ENCODE measurements at regions not wholly inside any gene's neighbourhood (a gene's known extent, or its start where the extent isn't known, plus 50 kb on each side); places are given as distances from the start of the nearest gene placed in this dataset.

GRCh38 chr1:185495898-185496297, 178.9 kb upstream of the IVNS1ABP start:
- DNase-seq: no peak

GRCh38 chr1:185495007-185495406, 178.0 kb upstream of the IVNS1ABP start:
- no peak for DNase-seq

- no peak for DNase-seq
Observed at GRCh38 chr1:185492089-185492825, 175.2 kb upstream of the IVNS1ABP start.

DNA sequence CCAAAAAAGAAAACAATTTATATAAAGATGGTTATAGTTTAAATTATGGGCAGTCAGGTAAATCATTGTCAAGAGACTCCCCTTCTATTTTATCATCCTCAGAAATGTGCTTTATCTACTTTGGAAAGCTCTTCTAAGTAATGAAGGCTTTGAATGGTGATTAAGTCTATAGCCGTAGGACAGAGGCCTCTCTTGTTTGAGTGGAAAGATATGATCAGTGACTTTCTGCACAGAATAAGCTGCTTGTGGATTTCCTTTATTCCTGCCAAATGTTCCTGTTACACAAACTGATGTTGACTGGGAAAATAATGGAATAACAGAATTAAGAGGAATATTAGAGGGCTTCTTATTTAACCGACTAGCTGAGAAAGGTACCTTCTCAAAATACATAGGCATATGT, 174.6 kb upstream of the IVNS1ABP start:
- DNase-seq: no peak

DNA sequence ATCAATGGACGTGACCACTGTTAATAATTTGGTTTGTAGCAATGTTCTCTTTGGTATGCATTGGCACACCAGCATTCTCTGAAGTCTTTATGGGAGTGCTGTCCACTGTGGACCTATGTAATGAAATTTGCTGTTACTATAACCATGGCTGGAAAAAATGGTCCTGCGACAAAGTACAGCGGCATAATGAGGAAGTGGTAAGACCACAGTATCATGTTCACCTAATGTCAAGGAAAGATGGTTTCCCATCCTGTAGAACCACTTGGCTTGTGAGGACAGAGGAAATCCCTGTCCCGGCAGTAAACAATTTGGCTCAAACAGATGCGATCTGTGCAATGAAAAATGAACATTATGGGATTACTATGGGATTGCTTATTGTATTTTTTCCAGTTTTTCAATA, 173.9 kb upstream of the IVNS1ABP start:
- no peak for DNase-seq

DNA sequence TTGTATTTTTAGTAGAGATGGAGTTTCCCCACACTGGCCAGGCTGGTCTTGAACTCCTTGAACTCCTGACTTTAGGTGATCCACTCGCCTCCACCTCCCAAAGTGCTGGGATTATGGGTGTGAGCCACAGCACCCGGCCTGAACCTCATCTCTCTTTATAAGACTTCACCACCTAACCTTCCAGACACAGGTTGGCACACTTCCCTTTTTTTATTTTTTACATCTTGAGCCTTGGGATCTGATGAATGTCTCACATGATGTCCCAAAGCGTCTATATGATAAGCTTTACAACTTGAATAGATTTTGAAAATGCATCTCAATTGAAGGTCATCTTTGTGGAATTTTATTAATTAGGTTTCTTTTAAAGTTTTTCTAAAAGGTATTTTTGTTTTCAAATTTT, 172.4 kb upstream of the IVNS1ABP start:
- no peak for DNase-seq

- no peak for DNase-seq
Observed at GRCh38 chr1:185488808-185489207, 171.8 kb upstream of the IVNS1ABP start.

DNA sequence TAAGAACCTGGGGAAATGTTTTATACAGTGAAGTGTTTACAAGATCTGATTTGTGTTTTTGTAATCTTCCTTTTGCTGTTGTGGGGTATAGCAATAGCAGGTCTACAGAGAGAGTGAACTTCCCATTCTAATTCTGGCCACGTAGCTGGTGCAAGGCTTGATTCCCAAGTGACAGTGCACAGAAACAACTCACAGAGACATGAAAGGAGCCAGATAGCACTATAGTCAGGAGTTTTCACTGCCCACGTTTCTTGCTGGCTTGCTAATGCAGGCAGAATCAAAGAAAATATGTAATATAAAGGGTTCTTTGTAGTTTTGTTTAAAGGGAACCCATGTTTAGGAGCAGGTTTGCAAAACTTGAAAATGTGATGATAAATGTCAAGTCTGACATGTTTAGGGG, 170.9 kb upstream of the IVNS1ABP start:
- no peak for DNase-seq

DNA sequence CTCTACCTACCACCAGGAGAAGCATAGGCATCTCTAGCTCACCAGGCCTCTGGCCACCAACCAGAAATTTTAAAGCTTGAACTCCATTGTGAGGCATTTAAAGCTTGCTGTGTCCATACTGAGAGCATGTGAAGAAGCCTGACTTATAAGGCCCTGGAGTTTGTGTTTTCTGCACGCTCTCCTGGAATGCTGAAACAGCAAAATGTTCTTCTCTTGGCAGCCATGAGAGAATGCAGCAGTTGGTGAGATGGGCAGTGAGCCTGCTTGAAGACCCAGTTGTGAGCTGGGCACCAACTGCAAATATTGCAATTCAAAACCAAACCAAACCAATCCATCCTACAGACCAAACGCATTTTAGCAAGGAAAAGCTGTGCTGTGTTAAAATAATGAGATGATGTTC, 170.0 kb upstream of the IVNS1ABP start:
- no peak for DNase-seq

DNA sequence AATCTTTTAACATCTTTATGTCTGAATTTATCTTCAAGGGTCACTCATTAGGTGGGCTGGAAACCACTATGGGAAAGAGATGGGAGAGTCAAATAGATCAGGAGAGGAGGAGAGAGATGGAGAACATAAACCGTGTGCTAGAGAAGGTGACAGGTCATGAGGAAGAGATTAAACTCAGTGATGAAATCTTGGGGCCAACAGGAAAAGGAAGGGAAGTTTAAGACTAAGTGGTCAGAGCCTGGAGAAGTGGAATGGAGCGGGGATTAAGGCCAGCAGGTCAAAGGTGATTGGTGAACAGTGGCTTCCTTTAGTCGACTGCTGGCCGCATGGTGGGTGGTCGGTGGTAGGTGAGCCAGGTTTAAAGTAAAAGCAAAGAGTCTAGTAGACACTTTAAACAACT, 169.3 kb upstream of the IVNS1ABP start:
- no peak for DNase-seq

DNA sequence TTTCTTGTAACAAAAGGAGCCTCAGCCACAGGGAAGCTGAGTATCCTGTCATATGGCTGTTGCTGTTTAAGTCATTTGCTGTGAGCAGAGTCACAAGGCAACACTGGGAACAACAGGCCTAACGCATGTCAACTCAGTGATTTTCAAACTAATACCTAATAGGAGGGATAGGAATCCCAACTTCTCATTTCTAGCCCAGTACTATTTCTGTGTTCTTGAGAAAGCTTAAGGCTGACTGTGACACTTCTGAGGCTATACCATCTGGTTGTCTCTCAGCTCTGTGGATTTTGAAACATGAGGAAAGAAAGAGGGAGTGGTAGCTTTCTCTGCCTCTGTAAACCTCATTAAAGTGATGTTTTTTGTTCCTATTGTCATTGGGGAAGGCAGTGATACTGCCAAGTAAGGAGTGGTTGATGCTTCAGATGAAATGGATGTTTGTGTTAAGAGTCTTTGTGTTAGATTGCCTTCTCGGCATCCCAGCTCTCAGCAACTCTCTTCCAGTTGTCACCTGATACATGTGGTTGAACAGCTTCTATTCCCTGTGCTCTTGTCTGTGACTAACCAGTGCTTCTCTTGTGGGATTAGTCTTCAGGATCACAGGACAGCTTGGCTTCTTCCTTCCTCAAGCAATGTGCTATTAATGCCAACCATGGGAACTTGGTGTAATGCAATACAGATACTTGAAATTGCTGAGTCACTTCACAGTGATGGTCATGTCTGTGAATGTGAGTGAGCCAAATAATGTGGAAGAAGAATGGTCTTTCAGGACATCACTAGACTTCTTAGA, 166.8 kb upstream of the IVNS1ABP start:
- DNase-seq: peak; percentile 97

DNA sequence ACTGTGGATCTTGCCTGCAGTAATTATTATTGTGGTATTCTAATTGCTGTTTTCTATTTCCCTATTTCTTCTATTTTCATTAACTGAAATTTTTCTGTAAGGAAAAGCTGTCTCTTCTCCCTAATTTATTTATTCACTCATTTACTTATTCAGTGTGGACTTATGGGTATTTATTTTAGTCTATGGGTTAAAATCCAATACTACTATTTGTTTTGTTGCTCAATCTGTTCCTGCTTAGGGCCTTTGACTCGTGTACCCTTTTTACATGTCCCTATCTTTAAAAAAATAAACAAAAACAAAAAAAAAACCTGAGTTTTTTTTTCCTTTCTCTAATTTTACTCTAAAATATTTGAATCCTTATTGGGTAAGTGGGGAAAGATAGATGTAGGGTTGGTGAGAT, 166.2 kb upstream of the IVNS1ABP start:
- no peak for DNase-seq

- DNase-seq: peak; percentile 31
Observed at GRCh38 chr1:185480545-185480944, 163.5 kb upstream of the IVNS1ABP start.

DNA sequence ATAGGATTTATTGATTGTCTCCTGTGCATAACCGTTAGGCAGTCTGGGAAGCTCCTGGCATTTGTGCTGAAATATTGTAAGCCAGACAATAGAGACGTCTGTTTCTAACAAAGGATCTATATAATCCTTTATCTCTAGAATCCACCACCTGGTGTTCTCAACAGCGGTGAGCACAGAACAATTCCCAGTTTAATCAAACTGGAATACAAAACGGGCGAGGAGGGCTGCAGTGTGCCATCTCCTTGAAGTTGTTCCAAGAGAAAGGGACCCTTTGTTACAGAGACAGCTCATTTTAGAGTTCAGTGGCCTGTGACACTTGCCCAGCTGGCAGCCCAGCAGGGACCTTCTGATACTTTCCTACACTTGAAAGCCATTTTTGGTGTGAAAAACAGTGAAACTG, 162.8 kb upstream of the IVNS1ABP start:
- no peak for DNase-seq

GRCh38 chr1:185478877-185479276, 161.8 kb upstream of the IVNS1ABP start:
- DNase-seq: no peak

- no peak for DNase-seq
Observed at GRCh38 chr1:185477638-185478580, 160.9 kb upstream of the IVNS1ABP start.

GRCh38 chr1:185474440-185475149, 157.6 kb upstream of the IVNS1ABP start:
- DNase-seq: no peak

DNA sequence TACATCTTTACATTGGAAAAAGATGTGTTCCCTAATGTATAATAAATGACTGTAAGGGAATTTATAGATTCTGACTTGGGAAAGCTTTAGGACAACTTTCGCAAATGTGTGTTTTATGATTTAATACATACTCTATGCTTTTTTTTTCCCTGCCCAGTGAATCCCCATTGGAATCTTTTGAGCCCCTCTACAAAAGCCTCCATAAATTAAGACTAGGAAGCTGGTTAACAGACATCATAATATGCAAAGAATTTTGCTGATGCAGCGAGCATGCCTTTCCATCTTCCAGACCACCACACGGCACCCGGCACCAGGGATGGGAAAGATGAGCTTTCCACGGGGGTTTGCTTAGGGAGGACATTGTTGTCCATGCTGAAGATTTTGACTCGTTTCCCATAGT, 156.1 kb upstream of the IVNS1ABP start:
- peak; percentile 75 for DNase-seq

- peak; percentile 73 for DNase-seq
Observed at GRCh38 chr1:185468626-185469025, 151.6 kb upstream of the IVNS1ABP start.

DNA sequence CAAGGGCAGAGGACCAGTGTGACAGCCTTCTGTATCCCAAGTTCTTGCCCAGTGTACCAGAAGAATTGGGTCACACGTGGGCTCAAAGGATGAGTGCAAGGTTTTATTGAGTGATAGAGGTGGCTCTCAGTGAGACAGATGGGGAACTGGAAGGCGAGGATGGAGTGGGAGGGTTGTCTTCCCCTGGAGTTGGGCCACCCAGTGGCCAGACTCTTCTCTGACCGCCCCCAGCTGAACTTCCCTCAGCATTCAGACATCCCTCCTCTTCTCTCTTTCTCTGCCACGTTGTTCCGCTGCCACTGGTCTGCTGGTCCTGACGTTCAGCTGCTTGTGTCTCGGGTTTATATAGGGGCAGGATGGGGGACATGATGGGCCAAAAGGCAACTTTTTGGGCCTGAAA, 150.1 kb upstream of the IVNS1ABP start:
- no peak for DNase-seq

DNA sequence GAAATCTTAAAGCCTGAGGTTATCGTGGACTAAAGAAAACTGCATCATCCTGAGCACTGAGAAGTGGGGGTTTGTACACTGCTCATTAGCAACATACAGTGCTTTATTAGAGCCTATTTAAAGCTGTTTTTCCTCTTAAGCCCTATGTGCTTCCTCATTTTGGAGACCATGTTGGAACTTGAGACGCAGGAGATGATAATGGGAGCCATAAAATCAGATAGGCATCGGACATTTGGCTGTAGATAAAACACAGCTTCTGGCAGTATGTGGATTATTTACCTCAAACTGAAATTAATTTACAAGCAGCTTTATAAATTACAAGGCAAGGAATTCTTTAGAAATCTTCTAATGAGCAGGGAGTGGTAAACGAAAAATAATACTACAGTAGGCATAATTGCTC, 147.7 kb upstream of the IVNS1ABP start:
- DNase-seq: no peak

DNA sequence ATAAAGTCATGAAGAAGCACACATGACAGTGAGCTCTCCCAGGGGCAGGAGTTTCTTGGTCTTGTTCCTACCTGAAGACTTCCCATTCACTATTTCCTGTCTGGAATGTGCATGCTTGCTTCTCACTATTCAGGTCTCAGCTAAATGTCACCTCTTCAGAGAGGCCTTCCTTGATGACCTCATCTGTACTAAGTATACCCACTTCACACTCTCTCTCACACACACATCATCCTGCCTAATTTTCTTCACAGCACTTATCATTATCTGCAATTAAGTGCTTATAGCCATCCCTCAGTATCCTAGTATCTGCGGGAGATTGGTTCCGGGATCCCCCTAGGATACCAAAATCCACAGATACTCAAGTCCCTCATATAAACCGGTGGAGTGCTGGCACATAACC, 146.4 kb upstream of the IVNS1ABP start:
- no peak for DNase-seq

DNA sequence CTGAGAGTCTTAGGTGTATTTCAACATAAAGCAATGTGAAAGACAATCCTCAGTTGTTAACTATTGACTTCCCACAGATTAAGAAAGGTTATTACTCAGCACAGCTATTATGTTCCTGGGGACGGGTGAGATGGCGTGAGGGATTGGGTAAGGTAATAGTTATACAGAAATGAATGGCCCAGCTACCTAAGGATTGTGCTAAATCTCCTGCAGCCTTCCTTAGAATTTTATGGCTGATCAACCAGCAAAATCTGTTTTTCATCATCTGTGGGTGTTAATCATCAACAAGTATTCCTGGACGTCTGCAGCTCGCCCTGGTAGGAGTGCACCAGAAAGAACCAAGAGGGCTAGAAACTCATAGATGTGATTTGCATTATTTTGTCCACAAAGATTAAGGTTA, 146.0 kb upstream of the IVNS1ABP start:
- peak; percentile 86 for DNase-seq

All from fibroblast of upper back skin (primary cell).